Cardiac fibroblast (primary cell): ENCODE measurements at regions not wholly inside any gene's neighbourhood (a gene's known extent, or its start where the extent isn't known, plus 50 kb on each side); places are given as distances from the start of the nearest gene placed in this dataset.

Source experiments
- DNase-seq, 2 donors: peaks; one replicate each; pipeline versions ENCODE4 v3.0.0 to v3.0.0-alpha.2; 2010; ENCODE audit warnings: low read depth in 2 of 2
- H3K4me3 ChIP-seq, 2 donors: replicated peaks in 1 of 2; 1 replicate in 1 of 2; 2 replicates in 1 of 2; pipeline ENCODE4 v1.5.1; 2011; ENCODE audit warnings: low read depth in 2 of 2, low read length in 2 of 2, mild to moderate bottlenecking in 2 of 2, moderate library complexity in 1 of 2
- TF ChIP-seq, protein P1 (sequence below): IDR thresholded peaks from one replicate; pipeline ENCODE4 v1.5.1; 2011; ENCODE audit warnings: low read depth, mild to moderate bottlenecking, low read length, inconsistent platforms

DNA sequence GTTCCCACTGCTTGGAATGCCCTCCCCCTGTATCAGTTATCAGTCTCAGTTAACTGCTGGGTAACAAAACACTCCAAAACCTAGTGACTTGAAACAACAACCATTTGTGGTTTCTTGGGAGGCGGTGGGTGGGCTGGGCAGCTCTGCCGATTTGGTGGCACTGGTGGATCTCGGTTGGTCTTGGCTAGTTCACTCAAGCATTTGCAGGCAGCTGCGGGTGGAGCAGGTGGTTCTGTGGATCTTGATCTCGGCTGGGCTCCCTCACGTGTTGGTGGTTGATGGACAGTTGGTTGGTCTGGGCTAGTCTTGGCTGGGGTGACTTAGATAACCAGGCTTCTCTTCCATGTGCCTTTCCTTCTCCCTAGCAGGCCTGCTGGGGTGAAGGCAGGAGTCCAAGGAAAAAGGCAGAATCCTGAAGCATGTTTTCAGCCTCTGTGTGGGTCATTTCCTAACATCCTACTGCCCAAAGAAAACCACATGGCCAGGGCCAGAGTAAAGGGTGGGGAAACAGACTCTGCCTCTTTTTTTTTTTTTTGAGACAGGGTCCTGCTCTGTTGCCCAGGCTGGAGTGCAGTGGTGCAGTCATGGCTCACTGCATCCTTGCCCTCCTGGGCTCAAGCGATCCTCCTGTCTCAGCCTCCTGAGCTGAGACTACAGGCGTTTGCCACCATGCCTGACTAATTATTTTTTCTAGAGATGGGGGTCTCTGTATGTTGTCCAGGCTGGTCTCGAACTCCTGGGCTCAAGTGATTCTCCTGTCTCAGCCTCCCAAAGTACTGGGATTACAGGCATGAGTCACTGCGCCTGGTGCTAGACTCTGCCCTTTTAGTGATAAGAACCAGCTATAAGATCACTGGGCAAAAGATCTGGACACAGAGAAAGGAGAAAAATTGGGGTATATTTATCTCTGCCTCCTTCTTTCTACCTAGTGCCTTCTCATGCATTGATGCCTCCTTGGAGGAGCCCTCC is 183.7 kb downstream of the RGS3 start:
- H3K4me3 ChIP-seq, result no peak overlapping the region
- DNase-seq, result peak in 1 of 2 donors; percentile 66
- TF ChIP-seq, protein P1, sequence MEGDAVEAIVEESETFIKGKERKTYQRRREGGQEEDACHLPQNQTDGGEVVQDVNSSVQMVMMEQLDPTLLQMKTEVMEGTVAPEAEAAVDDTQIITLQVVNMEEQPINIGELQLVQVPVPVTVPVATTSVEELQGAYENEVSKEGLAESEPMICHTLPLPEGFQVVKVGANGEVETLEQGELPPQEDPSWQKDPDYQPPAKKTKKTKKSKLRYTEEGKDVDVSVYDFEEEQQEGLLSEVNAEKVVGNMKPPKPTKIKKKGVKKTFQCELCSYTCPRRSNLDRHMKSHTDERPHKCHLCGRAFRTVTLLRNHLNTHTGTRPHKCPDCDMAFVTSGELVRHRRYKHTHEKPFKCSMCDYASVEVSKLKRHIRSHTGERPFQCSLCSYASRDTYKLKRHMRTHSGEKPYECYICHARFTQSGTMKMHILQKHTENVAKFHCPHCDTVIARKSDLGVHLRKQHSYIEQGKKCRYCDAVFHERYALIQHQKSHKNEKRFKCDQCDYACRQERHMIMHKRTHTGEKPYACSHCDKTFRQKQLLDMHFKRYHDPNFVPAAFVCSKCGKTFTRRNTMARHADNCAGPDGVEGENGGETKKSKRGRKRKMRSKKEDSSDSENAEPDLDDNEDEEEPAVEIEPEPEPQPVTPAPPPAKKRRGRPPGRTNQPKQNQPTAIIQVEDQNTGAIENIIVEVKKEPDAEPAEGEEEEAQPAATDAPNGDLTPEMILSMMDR, result no peak

DNA sequence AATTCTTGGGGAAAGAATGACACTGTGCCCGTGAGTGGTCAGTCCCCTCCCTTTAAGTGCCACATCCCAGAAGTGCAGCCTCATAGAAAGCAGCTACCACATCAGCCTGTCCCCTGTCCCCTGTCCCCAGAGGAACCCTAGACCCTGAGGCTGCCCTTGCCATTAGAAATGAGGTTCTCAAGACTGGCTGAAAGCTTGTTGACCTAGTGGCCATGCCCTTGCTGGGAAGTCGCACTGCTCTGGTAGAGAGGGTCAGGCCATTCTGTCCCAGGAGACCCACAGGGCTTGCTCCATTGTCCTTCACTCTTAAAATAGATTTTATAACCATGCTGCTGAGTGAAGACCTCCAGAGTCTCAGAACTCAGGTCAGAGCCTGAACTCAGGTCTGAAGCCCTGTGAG is 184.5 kb downstream of the RGS3 start:
- H3K4me3 ChIP-seq, result no peak overlapping the region
- TF ChIP-seq, protein P1, result no peak
- no peak for DNase-seq

DNA sequence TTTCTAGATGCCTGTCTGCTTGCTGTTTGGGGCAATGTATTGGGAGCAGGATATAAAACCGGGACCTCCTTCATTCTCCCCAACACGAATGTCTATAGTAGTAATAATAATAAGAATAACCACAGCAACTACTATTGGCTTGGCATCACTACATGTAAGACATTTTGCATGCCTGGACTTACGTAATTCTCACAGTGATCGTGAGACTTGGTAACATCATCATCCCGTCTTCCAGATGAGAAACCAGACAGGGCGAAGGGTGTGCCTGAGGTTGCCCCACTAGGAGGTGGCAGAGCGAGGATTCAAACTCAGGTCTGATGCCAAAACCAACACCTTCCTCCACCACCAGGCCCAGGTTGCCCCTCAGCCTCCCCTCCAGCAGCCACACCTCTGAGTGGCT is 185.1 kb downstream of the RGS3 start:
- TF ChIP-seq, protein P1, result no peak
- H3K4me3 ChIP-seq, result no peak overlapping the region
- no peak for DNase-seq

DNA sequence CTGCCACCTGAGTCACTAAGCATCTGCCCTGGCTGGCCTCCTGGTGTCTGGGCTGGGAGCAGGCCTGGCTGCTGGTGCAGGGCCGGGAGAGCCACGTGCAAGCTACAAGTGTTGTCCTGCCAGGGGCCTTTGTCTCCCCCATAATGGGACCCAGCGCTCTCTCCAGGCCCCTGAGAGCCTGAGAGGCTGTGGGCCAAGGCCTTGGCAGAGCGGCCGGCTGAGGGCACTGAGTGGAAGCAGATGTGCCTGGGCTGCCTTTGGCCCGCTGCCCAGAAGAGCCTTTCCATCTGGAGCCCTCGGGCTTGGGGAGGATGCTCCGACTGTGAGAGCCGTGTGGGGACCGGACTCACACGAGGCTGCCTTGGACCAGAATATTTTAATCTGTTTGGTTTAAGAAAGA is 185.5 kb downstream of the RGS3 start:
- TF ChIP-seq, protein P1, result no peak
- peak; percentile 19 to 73 for DNase-seq
- no peak overlapping the region for H3K4me3 ChIP-seq

DNA sequence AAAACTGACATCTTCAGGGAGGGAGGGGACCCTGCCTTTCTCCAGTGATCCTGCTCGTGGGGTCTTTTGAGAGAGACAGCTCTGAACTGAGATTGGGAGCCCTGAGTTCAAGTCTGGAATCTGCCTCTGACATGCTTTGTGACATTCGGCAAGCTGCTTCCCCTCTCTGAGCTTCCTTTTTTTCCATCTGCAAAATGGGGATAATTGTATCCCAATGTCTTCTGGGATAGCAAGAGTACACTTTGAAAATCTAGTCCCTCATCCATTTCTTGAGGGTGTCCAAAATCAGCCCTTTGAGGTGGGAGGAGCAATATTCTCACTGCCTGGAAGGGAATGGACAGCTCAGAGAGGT is 186.3 kb downstream of the RGS3 start:
- no peak for DNase-seq
- TF ChIP-seq, protein P1, result no peak
- H3K4me3 ChIP-seq, result no peak overlapping the region

DNA sequence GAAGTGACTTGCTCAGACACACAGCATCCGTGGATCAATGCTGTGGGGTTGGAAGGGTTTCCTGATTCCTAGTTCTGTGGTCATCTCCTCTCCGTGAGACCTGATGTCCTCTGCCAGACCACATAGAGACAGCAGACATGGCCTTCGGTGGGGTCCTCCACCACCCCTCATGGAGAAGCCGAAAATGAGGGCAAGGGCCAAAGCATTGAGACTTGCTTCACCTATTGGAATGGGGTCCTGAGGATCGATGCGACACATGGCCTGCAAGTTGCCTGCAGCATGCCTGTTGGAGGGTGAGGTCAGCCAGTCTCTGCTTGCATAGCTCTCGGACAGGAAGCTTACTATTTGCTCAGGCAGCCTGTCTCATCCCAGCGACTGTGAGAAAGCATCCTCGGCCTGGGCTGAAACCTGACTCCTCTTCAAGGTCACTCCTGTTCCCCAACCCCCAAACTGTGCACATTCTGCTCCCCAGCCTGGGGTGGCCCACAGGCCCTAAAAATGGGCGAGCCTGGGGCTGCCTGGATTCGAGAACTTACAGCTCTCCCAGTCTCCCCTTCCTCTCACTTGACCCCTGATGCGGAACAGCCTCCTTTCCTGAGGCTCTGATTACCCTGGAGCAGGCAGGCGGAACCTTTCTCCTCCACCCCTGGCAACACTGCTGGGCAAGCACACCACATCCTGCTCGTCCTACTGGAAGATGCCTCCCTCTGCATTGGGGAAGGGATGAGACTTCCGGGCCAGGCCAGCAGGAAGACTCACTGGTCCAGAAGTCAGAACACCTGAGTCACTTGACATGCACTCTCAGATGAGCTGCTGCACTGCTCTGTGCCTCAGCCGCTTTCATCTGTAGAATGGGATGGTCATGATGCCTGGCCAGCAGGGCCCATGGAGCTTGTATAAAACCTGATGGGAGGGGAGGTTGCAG is 186.9 kb downstream of the RGS3 start:
- peak in 1 of 2 donors; percentile 73 for DNase-seq
- TF ChIP-seq, protein P1, result no peak
- H3K4me3 ChIP-seq, result no peak overlapping the region
